ENCODE measurements at regions not wholly inside any gene's neighbourhood (a gene's known extent, or its start where the extent isn't known, plus 50 kb on each side); places are given as distances from the start of the nearest gene placed in this dataset.

GRCh38 chr5:67976891-67977601, 238.5 kb upstream of the PIK3R1 start:
- H3T11ph ChIP-seq (ENCODE audit: low read length): no peak overlapping the region
- Mint-ChIP-seq H3K9me3 (no peaks in the 10 kb centered on the region), H3K36me3 (ENCODE audit: insufficient read depth in 1 of 3, low read depth in 3 of 3) (no peaks in the 10 kb centered on the region), H3K4me1 (no peaks in the 10 kb centered on the region), H3K27ac (no peak overlapping the region; a peak in 1 of 7 replicates), H3K4me3 (no peak overlapping the region), H3K27me3 (ENCODE audit: low read depth) (no peaks in the 10 kb centered on the region; the same call in none of the 2 replicates)
- no peak overlapping the region for H2BK12ac ChIP-seq (ENCODE audit: insufficient read length, low read depth, low read length)
- no peak overlapping the region for H3K4ac ChIP-seq (ENCODE audit: low read depth, low read length)
- no peak overlapping the region for H3K56ac ChIP-seq (ENCODE audit: insufficient read length, low read depth, low read length)
- H3K27me3 ChIP-seq (ENCODE audit: insufficient read depth, low read length): no peaks in the 10 kb centered on the region
- no peaks in the 10 kb centered on the region for H3K4me1 ChIP-seq (ENCODE audit: insufficient read depth, low read length)
- no peaks in the 10 kb centered on the region for H3K23me2 ChIP-seq (ENCODE audit: insufficient read length, low read depth, low read length, poor library complexity, severe bottlenecking)
- H4K8ac ChIP-seq (replicated peaks; ENCODE audit: insufficient read length, low read depth, low read length): no peak overlapping the region
- H2BK5ac ChIP-seq (ENCODE audit: insufficient read length, low read length): no peak overlapping the region
- no peak for TF ChIP-seq CTCF (conservative IDR thresholded peaks at IDR 0.05)
- no peak overlapping the region for H3K9ac ChIP-seq (ENCODE audit: extremely low read depth, insufficient read length, low read length)
- no peaks in the 10 kb centered on the region for H3K79me2 ChIP-seq (ENCODE audit: insufficient read depth, low read length)
- no peak overlapping the region for H3K27ac ChIP-seq (ENCODE audit: insufficient read length, low read depth, low read length)
- no CpG with 5 or more reads among the region's 5 CpGs for WGBS (ENCODE audit: extremely low coverage, insufficient read length, low lambda C conversion rate)
- no peaks in the 10 kb centered on the region for H3K9me3 ChIP-seq (ENCODE audit: control insufficient read depth, low read depth, low read length)
- H3K14ac ChIP-seq (ENCODE audit: insufficient read depth, low read length): no peak overlapping the region
- H3K79me1 ChIP-seq (ENCODE audit: insufficient read depth, low read depth, low read length, poor library complexity, severe bottlenecking): no peaks in the 10 kb centered on the region
- no peaks in the 10 kb centered on the region for H4K20me1 ChIP-seq (ENCODE audit: control insufficient read depth, insufficient read depth, insufficient read length)
- no peak overlapping the region for H3K18ac ChIP-seq (ENCODE audit: insufficient read length, low read depth, low read length)
- no peak for DNase-seq
- H2BK15ac ChIP-seq (ENCODE audit: low read depth, low read length): no peak overlapping the region
- no peak overlapping the region for H3K4me2 ChIP-seq (ENCODE audit: insufficient read depth, insufficient read length, low read length)
- no peak overlapping the region for H2AFZ ChIP-seq (ENCODE audit: low read length)
- H2BK120ac ChIP-seq (ENCODE audit: low read depth, low read length, poor library complexity, severe bottlenecking): no peak overlapping the region
- no peak overlapping the region for H4K5ac ChIP-seq (ENCODE audit: insufficient read length, low read depth, low read length)
- no peak overlapping the region for H2BK20ac ChIP-seq (ENCODE audit: low read depth, low read length, poor library complexity, severe bottlenecking)
- no peak overlapping the region for H3K23ac ChIP-seq (ENCODE audit: insufficient read length, low read depth, low read length)
- H2AK5ac ChIP-seq (ENCODE audit: insufficient read length, low read length): no peak overlapping the region
- H4K91ac ChIP-seq (ENCODE audit: insufficient read length, low read depth, low read length): no peak overlapping the region
